ENCODE measurements at regions not wholly inside any gene's neighbourhood (a gene's known extent, or its start where the extent isn't known, plus 50 kb on each side); places are given as distances from the start of the nearest gene placed in this dataset.

GRCh38 chr1:60130703-60131102, 57.1 kb upstream of the C1orf87 start:
- no peaks in the 10 kb centered on the region for H3K4me1 ChIP-seq (ENCODE audit: control insufficient read depth, insufficient read depth, low read length)
- H3K9me3 ChIP-seq (ENCODE audit: control insufficient read depth, insufficient read depth, low read length) = no peaks in the 10 kb centered on the region
- H3K36me3 ChIP-seq (ENCODE audit: control insufficient read depth, insufficient read depth, low read length) = no peaks in the 10 kb centered on the region
- no peaks in the 10 kb centered on the region for H3K27me3 ChIP-seq (ENCODE audit: control insufficient read depth, insufficient read depth, low read length)
- H3K4me3 ChIP-seq (ENCODE audit: low read depth, low read length) = no peak overlapping the region
- H3K9ac ChIP-seq (ENCODE audit: low read depth, low read length) = no peak overlapping the region

- H3K9me3 ChIP-seq (ENCODE audit: control insufficient read depth, insufficient read depth, low read length) = no peaks in the 10 kb centered on the region
- H3K9ac ChIP-seq (ENCODE audit: low read depth, low read length) = no peak overlapping the region
- no peaks in the 10 kb centered on the region for H3K4me1 ChIP-seq (ENCODE audit: control insufficient read depth, insufficient read depth, low read length)
- H3K4me3 ChIP-seq (ENCODE audit: low read depth, low read length) = no peak overlapping the region
- H3K27me3 ChIP-seq (ENCODE audit: control insufficient read depth, insufficient read depth, low read length) = no peaks in the 10 kb centered on the region
- H3K36me3 ChIP-seq (ENCODE audit: control insufficient read depth, insufficient read depth, low read length) = no peaks in the 10 kb centered on the region
These were observed 56.3 kb upstream of the C1orf87 start for GRCh38 chr1:60129911-60130310.

GRCh38 chr1:60126723-60127122, 53.2 kb upstream of the C1orf87 start:
- no peaks in the 10 kb centered on the region for H3K36me3 ChIP-seq (ENCODE audit: control insufficient read depth, insufficient read depth, low read length)
- H3K9me3 ChIP-seq (ENCODE audit: control insufficient read depth, insufficient read depth, low read length) = no peaks in the 10 kb centered on the region
- H3K27me3 ChIP-seq (ENCODE audit: control insufficient read depth, insufficient read depth, low read length) = no peaks in the 10 kb centered on the region
- H3K9ac ChIP-seq (ENCODE audit: low read depth, low read length) = no peak overlapping the region
- H3K4me1 ChIP-seq (ENCODE audit: control insufficient read depth, insufficient read depth, low read length) = no peaks in the 10 kb centered on the region
- H3K4me3 ChIP-seq (ENCODE audit: low read depth, low read length) = no peak overlapping the region
